GM12891 (cell line): ENCODE measurements at regions not wholly inside any gene's neighbourhood (a gene's known extent, or its start where the extent isn't known, plus 50 kb on each side); places are given as distances from the start of the nearest gene placed in this dataset.
"Not testable (repeated sequence)": the region's sequence is repeated elsewhere in the genome, so short reads cannot be mapped to it uniquely, and the experiment has no call there.

Experiments used
- POLR2A ChIP-seq: IDR thresholded peaks from 2 replicates; pipeline ENCODE4 v1.6.1; 2011; ENCODE audit warnings: low read depth, low read length, control low read depth
- TAF1 ChIP-seq: IDR thresholded peaks from 2 replicates; pipeline ENCODE4 v1.6.1; 2011; ENCODE audit warnings: low read depth, low read length, control low read depth

DNA sequence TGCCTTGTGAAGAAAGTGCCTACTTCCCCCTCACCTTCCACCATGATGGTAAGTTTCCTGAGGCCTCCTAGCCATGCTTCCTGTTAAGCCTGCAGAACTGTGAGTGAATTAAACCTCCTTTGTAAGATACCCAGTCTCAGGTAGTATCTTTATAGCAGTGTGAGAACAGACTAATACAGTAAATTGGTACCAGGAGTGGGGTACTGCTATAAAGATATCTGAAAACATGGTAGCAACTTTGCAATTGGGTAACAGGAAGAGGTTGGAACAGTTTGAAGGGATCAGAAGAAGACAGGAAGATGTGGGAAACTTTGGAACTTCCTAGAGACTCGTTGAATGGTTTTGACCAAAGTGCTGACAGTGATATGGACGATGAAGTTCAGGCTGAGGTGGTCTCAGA is 550.3 kb upstream of the ADAMTS5 start:
- not testable (repeated sequence) for TF ChIP-seq POLR2A, TAF1
